H9 (cell line): ENCODE measurements at regions not wholly inside any gene's neighbourhood (a gene's known extent, or its start where the extent isn't known, plus 50 kb on each side); places are given as distances from the start of the nearest gene placed in this dataset.

Experiments
- DNase-seq: peaks from one replicate; pipeline ENCODE4 v3.0.0-alpha.2; 2017
- H2AFZ ChIP-seq: one replicate; pipeline ENCODE4 v1.6.1; 2013; ENCODE audit warnings: mild to moderate bottlenecking, low read length, control low read depth, moderate library complexity
- H2AK5ac ChIP-seq: 2 replicates; pipeline ENCODE4 v1.6.1; 2013; ENCODE audit warnings: low read length, control low read depth, mixed read lengths; ENCODE audit not compliant: insufficient read length
- H2BK120ac ChIP-seq: one replicate; pipeline ENCODE4 v1.6.1; 2013; ENCODE audit warnings: low read depth, mild to moderate bottlenecking, low read length, control low read depth, inconsistent platforms; ENCODE audit not compliant: poor library complexity, severe bottlenecking
- H2BK12ac ChIP-seq: 2 replicates; pipeline ENCODE4 v1.6.1; 2013; ENCODE audit warnings: low read length, control low read depth, mixed read lengths, low read depth; ENCODE audit not compliant: insufficient read length
- H2BK15ac ChIP-seq: 2 replicates; pipeline ENCODE4 v1.6.1; 2013; ENCODE audit warnings: low read depth, low read length, control low read depth
- H2BK20ac ChIP-seq: one replicate; pipeline ENCODE4 v1.6.1; 2013; ENCODE audit warnings: low read depth, mild to moderate bottlenecking, low read length, control low read depth, inconsistent platforms; ENCODE audit not compliant: poor library complexity, severe bottlenecking
- H2BK5ac ChIP-seq: 2 replicates; pipeline ENCODE4 v1.6.1; 2013; ENCODE audit warnings: low read length, control low read depth, mixed read lengths; ENCODE audit not compliant: insufficient read length
- H3K14ac ChIP-seq: 2 replicates; pipeline ENCODE4 v1.6.1; 2013; ENCODE audit warnings: low read length, control low read depth; ENCODE audit not compliant: insufficient read depth
- H3K18ac ChIP-seq: 2 replicates; pipeline ENCODE4 v1.6.1; 2013; ENCODE audit warnings: low read depth, mild to moderate bottlenecking, mixed read lengths, low read length, control low read depth; ENCODE audit not compliant: insufficient read length
- H3K23ac ChIP-seq: 2 replicates; pipeline ENCODE4 v1.6.1; 2013; ENCODE audit warnings: low read length, control low read depth, mixed read lengths, low read depth; ENCODE audit not compliant: insufficient read length
- H3K23me2 ChIP-seq: 2 replicates; pipeline ENCODE4 v1.6.1; 2013; ENCODE audit warnings: low read depth, mild to moderate bottlenecking, mixed read lengths, low read length, control low read depth; ENCODE audit not compliant: insufficient read length, poor library complexity, severe bottlenecking
- H3K27ac ChIP-seq: 2 replicates; pipeline ENCODE4 v1.5.1; 2013; ENCODE audit warnings: low read length, control low read depth, mixed read lengths, low read depth; ENCODE audit not compliant: insufficient read length
- H3K27me3 ChIP-seq: 2 replicates; pipeline ENCODE4 v1.6.1; 2013; ENCODE audit warnings: low read length, control low read depth, inconsistent platforms; ENCODE audit not compliant: insufficient read depth
- H3K4ac ChIP-seq: 2 replicates; pipeline ENCODE4 v1.6.1; 2013; ENCODE audit warnings: low read depth, mild to moderate bottlenecking, control low read depth, inconsistent platforms, low read length, moderate library complexity
- H3K4me1 ChIP-seq: 2 replicates; pipeline ENCODE4 v1.6.1; 2013; ENCODE audit warnings: low read length, control low read depth, inconsistent platforms; ENCODE audit not compliant: insufficient read depth
- H3K4me2 ChIP-seq: 2 replicates; pipeline ENCODE4 v1.6.1; 2013; ENCODE audit warnings: low read length, control low read depth, mixed read lengths; ENCODE audit not compliant: insufficient read length, insufficient read depth
- H3K56ac ChIP-seq: 2 replicates; pipeline ENCODE4 v1.6.1; 2013; ENCODE audit warnings: low read depth, mild to moderate bottlenecking, mixed read lengths, low read length, control low read depth; ENCODE audit not compliant: insufficient read length
- H3K79me1 ChIP-seq: 2 replicates; pipeline ENCODE4 v1.6.1; 2013; ENCODE audit warnings: low read depth, mild to moderate bottlenecking, moderate library complexity, low read length, control low read depth, inconsistent platforms; ENCODE audit not compliant: insufficient read depth, poor library complexity, severe bottlenecking
- H3K79me2 ChIP-seq: 2 replicates; pipeline ENCODE4 v1.6.1; 2013; ENCODE audit warnings: low read length, control low read depth, inconsistent platforms; ENCODE audit not compliant: insufficient read depth
- H3K9ac ChIP-seq: 2 replicates; pipeline ENCODE4 v1.6.1; 2013; ENCODE audit warnings: low read length, control low read depth, mixed read lengths; ENCODE audit not compliant: insufficient read length; ENCODE audit errors: extremely low read depth
- H3K9me3 ChIP-seq: one replicate; pipeline ENCODE4 v1.6.1; 2013; ENCODE audit warnings: low read depth, low read length, inconsistent platforms; ENCODE audit not compliant: control insufficient read depth
- H3T11ph ChIP-seq: one replicate; pipeline ENCODE4 v1.6.1; 2013; ENCODE audit warnings: mild to moderate bottlenecking, low read length, control low read depth, inconsistent platforms
- H4K20me1 ChIP-seq: one replicate; pipeline ENCODE4 v1.6.1; 2013; ENCODE audit not compliant: control insufficient read depth, insufficient read length, insufficient read depth
- H4K5ac ChIP-seq: 2 replicates; pipeline ENCODE4 v1.6.1; 2013; ENCODE audit warnings: low read depth, mild to moderate bottlenecking, mixed read lengths, low read length, control low read depth; ENCODE audit not compliant: insufficient read length
- H4K8ac ChIP-seq: replicated peaks from 2 replicates; pipeline ENCODE4 v1.6.1; 2013; ENCODE audit warnings: low read length, control low read depth, mixed read lengths, low read depth; ENCODE audit not compliant: insufficient read length
- H4K91ac ChIP-seq: 2 replicates; pipeline ENCODE4 v1.6.1; 2013; ENCODE audit warnings: low read depth, mild to moderate bottlenecking, moderate library complexity, mixed read lengths, low read length, control low read depth; ENCODE audit not compliant: insufficient read length
- H3K27ac Mint-ChIP-seq, 3 experiments: 2 replicates in 2 of 3; 3 replicates in 1 of 3; pipeline ENCODE4 v1.8.0; 2020 to 2021; ENCODE audit warnings: mixed read lengths in 3 of 3, mild to moderate bottlenecking in 1 of 3, moderate library complexity in 1 of 3
- H3K27me3 Mint-ChIP-seq: 2 replicates; pipeline ENCODE4 v1.8.0; 2021; ENCODE audit warnings: low read depth, mild to moderate bottlenecking, moderate library complexity, mixed read lengths
- H3K36me3 Mint-ChIP-seq, 3 experiments: 2 replicates in 2 of 3; 3 replicates in 1 of 3; pipeline ENCODE4 v1.8.0; 2020 to 2021; ENCODE audit warnings: low read depth in 3 of 3, mixed read lengths in 3 of 3; ENCODE audit not compliant: insufficient read depth in 1 of 3
- H3K4me1 Mint-ChIP-seq, 2 experiments: 2 replicates each; pipeline ENCODE4 v1.8.0; 2020; ENCODE audit warnings: mixed read lengths in 2 of 2
- H3K4me3 Mint-ChIP-seq, 2 experiments: 2 replicates in 1 of 2; 3 replicates in 1 of 2; pipeline ENCODE4 v1.8.0; 2020 to 2021; ENCODE audit warnings: mild to moderate bottlenecking in 2 of 2, mixed read lengths in 2 of 2, moderate library complexity in 1 of 2
- H3K9me3 Mint-ChIP-seq, 2 experiments: 2 replicates in 1 of 2; 3 replicates in 1 of 2; pipeline ENCODE4 v1.8.0; 2020; ENCODE audit warnings: mild to moderate bottlenecking in 2 of 2, mixed read lengths in 2 of 2, moderate library complexity in 1 of 2
- WGBS: extraction: QIAGEN DNeasy Blood & Tissue Kit; methylation state at CpG from one replicate; pipeline ENCODE4 v1.1.7; 2013; ENCODE audit warnings: missing lambda C conversion rate, low lambda C conversion rate, mixed read lengths; ENCODE audit not compliant: insufficient read length; ENCODE audit errors: extremely low coverage; 5-methylcytosine and 5-hydroxymethylcytosine counted together
- TF ChIP-seq, protein P1 (sequence below): fragments of 200-600 bp; sonication (generic); conservative IDR thresholded peaks from 3 replicates; pipeline ENCODE4 v1.8.0; 2021; ENCODE audit warnings: antibody characterized with exemption, mild to moderate bottlenecking

DNA sequence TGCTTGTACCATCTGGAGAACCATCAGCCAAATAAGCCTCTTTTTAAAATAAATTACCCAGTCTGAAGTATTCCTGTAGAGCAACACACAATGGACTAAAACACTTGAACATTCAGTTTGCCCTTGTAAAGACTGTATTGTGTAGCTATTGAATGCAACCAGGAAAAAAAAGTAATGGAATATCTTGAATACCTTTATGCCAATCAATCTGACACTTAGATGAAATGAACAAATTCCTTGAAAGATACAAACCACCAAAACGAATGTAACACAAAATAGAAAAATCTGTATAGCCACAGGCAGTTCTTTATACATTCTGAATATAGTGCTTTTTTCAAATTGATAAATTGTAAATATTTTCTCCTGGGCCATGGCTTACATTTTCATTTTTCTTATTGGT, 63.3 kb upstream of the KCNJ16 start:
- Mint-ChIP-seq H3K9me3 (no peaks in the 10 kb centered on the region), H3K27me3 (no peaks in the 10 kb centered on the region), H3K4me1 (peaks cover 0 to 6% of the 10 kb centered on the region in 2 experiments; a peak in 1 of 4 replicates), H3K27ac (no peak overlapping the region), H3K4me3 (no peak overlapping the region), H3K36me3 (no peaks in the 10 kb centered on the region)
- H2BK20ac ChIP-seq, result no peak overlapping the region
- H3K18ac ChIP-seq, result no peak overlapping the region
- H2BK120ac ChIP-seq, result no peak overlapping the region
- H2BK12ac ChIP-seq, result no peak overlapping the region
- H4K5ac ChIP-seq, result no peak overlapping the region
- no CpG with 5 or more reads among the region's 1 CpG for WGBS
- H3T11ph ChIP-seq, result no peak overlapping the region
- H3K4ac ChIP-seq, result no peak overlapping the region
- no peaks in the 10 kb centered on the region for H4K20me1 ChIP-seq
- H3K14ac ChIP-seq, result no peak overlapping the region
- no peaks in the 10 kb centered on the region for H3K79me2 ChIP-seq
- no peak overlapping the region for H2BK15ac ChIP-seq
- no peak overlapping the region for H3K4me2 ChIP-seq
- H4K8ac ChIP-seq, result no peak overlapping the region
- no peak overlapping the region for H3K56ac ChIP-seq
- no peaks in the 10 kb centered on the region for H3K79me1 ChIP-seq
- H3K9ac ChIP-seq, result no peak overlapping the region
- H3K27me3 ChIP-seq, result no peaks in the 10 kb centered on the region
- no peak overlapping the region for H4K91ac ChIP-seq
- TF ChIP-seq, protein P1, sequence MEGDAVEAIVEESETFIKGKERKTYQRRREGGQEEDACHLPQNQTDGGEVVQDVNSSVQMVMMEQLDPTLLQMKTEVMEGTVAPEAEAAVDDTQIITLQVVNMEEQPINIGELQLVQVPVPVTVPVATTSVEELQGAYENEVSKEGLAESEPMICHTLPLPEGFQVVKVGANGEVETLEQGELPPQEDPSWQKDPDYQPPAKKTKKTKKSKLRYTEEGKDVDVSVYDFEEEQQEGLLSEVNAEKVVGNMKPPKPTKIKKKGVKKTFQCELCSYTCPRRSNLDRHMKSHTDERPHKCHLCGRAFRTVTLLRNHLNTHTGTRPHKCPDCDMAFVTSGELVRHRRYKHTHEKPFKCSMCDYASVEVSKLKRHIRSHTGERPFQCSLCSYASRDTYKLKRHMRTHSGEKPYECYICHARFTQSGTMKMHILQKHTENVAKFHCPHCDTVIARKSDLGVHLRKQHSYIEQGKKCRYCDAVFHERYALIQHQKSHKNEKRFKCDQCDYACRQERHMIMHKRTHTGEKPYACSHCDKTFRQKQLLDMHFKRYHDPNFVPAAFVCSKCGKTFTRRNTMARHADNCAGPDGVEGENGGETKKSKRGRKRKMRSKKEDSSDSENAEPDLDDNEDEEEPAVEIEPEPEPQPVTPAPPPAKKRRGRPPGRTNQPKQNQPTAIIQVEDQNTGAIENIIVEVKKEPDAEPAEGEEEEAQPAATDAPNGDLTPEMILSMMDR, result no peak
- no peak overlapping the region for H2AK5ac ChIP-seq
- H3K9me3 ChIP-seq, result no peaks in the 10 kb centered on the region
- H2BK5ac ChIP-seq, result no peak overlapping the region
- no peak overlapping the region for H3K27ac ChIP-seq
- no peaks in the 10 kb centered on the region for H3K4me1 ChIP-seq
- H3K23me2 ChIP-seq, result no peaks in the 10 kb centered on the region
- H2AFZ ChIP-seq, result no peak overlapping the region
- H3K23ac ChIP-seq, result no peak overlapping the region
- no peak for DNase-seq
